Parathyroid adenoma (tissue), 2 donors: ENCODE measurements at regions not wholly inside any gene's neighbourhood (a gene's known extent, or its start where the extent isn't known, plus 50 kb on each side); places are given as distances from the start of the nearest gene placed in this dataset.

Experiments
- H2AFZ ChIP-seq: fragments of 300-600 bp; sonication (generic); one replicate; pipeline ENCODE4 v1.7.0; 2017; ENCODE audit warnings: antibody characterized with exemption, mild to moderate bottlenecking
- H3K27ac ChIP-seq: fragments of 300-600 bp; sonication (generic); one replicate; pipeline ENCODE4 v1.7.0; 2017
- H3K27me3 ChIP-seq: fragments of 300-600 bp; sonication (generic); one replicate; pipeline ENCODE4 v1.7.0; 2017; ENCODE audit warnings: low read length; ENCODE audit not compliant: control insufficient read depth, insufficient read depth
- H3K36me3 ChIP-seq: fragments of 300-600 bp; sonication (generic); one replicate; pipeline ENCODE4 v1.7.0; 2017; ENCODE audit warnings: low read length; ENCODE audit not compliant: control insufficient read depth, insufficient read depth
- H3K4me1 ChIP-seq: fragments of 300-600 bp; sonication (generic); one replicate; pipeline ENCODE4 v1.7.0; 2017; ENCODE audit warnings: control low read depth
- H3K4me2 ChIP-seq: fragments of 300-600 bp; sonication (generic); one replicate; pipeline ENCODE4 v1.7.0; 2017; ENCODE audit warnings: low read length
- H3K4me3 ChIP-seq: fragments of 300-600 bp; sonication (generic); one replicate; pipeline ENCODE4 v1.7.0; 2017; ENCODE audit warnings: low read depth, low read length
- H3K79me2 ChIP-seq: fragments of 300-600 bp; sonication (generic); one replicate; pipeline ENCODE4 v1.7.0; 2017; ENCODE audit warnings: control low read depth
- H3K9ac ChIP-seq: fragments of 300-600 bp; sonication (generic); one replicate; pipeline ENCODE4 v1.7.0; 2017; ENCODE audit warnings: mild to moderate bottlenecking
- H3K9me3 ChIP-seq: fragments of 300-600 bp; sonication (generic); one replicate; pipeline ENCODE4 v1.7.0; 2017; ENCODE audit warnings: low read length; ENCODE audit not compliant: control insufficient read depth
- TF ChIP-seq, protein P1 (sequence below): fragments of 300-600 bp; sonication (generic); IDR thresholded peaks from one replicate; pipeline ENCODE4 v1.7.0; 2017; ENCODE audit warnings: antibody characterized with exemption, mild to moderate bottlenecking
- donor health status: primary hyperparathyroidism.

DNA sequence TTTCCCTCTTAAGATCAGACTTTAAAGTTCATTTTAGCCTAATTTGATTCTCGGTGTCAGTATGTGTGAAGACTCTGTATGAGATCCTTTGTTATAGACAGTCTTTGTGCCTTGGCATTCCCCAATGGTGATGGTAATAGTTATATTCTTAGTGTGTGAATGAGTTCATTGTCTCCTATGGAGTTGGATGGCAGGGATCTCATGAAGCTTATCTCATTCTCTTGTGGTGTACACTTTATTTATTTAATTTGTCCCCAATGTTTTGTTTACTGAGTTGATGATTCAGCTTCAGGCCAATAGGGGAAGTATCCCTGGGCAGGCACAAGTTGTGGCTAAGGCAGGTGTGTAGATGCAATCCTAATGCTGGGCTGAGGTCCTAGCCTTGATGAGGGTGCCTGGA, 222.0 kb upstream of the DPPA4 start:
- TF ChIP-seq, protein P1, sequence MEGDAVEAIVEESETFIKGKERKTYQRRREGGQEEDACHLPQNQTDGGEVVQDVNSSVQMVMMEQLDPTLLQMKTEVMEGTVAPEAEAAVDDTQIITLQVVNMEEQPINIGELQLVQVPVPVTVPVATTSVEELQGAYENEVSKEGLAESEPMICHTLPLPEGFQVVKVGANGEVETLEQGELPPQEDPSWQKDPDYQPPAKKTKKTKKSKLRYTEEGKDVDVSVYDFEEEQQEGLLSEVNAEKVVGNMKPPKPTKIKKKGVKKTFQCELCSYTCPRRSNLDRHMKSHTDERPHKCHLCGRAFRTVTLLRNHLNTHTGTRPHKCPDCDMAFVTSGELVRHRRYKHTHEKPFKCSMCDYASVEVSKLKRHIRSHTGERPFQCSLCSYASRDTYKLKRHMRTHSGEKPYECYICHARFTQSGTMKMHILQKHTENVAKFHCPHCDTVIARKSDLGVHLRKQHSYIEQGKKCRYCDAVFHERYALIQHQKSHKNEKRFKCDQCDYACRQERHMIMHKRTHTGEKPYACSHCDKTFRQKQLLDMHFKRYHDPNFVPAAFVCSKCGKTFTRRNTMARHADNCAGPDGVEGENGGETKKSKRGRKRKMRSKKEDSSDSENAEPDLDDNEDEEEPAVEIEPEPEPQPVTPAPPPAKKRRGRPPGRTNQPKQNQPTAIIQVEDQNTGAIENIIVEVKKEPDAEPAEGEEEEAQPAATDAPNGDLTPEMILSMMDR, result no peak
- no peak overlapping the region for H2AFZ ChIP-seq
- H3K27ac ChIP-seq, result no peak overlapping the region
- no peaks in the 10 kb centered on the region for H3K79me2 ChIP-seq
- no peaks in the 10 kb centered on the region for H3K9me3 ChIP-seq
- no peaks in the 10 kb centered on the region for H3K36me3 ChIP-seq
- no peak overlapping the region for H3K4me3 ChIP-seq
- no peak overlapping the region for H3K9ac ChIP-seq
- H3K4me2 ChIP-seq, result no peak overlapping the region
- H3K4me1 ChIP-seq, result peaks cover 2% of the 10 kb centered on the region
- no peaks in the 10 kb centered on the region for H3K27me3 ChIP-seq

DNA sequence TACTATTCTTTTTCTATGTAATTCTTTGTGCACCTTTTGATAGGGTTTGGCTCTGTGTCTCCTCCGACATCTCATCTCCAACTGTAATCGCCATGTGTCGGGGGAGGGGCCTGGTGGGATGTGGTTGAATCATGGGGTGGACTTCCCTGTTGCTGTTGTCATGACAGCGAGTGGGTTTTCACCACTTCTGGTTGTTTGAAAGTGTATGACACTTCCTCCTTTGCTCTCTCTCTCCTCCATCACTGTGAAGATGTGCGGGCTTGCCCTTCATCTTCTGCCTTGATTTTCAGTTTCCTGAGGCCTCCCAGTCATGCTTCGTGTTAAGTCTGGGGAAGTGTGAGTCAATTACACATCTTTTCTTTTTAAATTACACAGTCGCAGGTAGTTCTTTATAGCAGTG, 225.8 kb upstream of the DPPA4 start:
- Histone ChIP-seq H3K36me3 (no peaks in the 10 kb centered on the region), H3K9ac (no peak overlapping the region), H3K9me3 (no peaks in the 10 kb centered on the region), H3K27ac (no peak overlapping the region), H3K4me1 (no peaks in the 10 kb centered on the region), H2AFZ (no peak overlapping the region), H3K4me3 (no peak overlapping the region), H3K79me2 (no peaks in the 10 kb centered on the region), H3K4me2 (no peak overlapping the region), H3K27me3 (no peaks in the 10 kb centered on the region)
- TF ChIP-seq, protein P1, result no peak

- H2AFZ ChIP-seq, result no peak overlapping the region
- H3K27ac ChIP-seq, result no peak overlapping the region
- H3K4me3 ChIP-seq, result no peak overlapping the region
- H3K36me3 ChIP-seq, result no peaks in the 10 kb centered on the region
- H3K9ac ChIP-seq, result no peak overlapping the region
- no peaks in the 10 kb centered on the region for H3K9me3 ChIP-seq
- H3K4me1 ChIP-seq, result no peaks in the 10 kb centered on the region
- TF ChIP-seq, protein P1, result no peak
- no peaks in the 10 kb centered on the region for H3K79me2 ChIP-seq
- no peaks in the 10 kb centered on the region for H3K27me3 ChIP-seq
- H3K4me2 ChIP-seq, result no peak overlapping the region
Measured at GRCh38 chr3:109569135-109569846, 231.9 kb upstream of the DPPA4 start.

GRCh38 chr3:109570408-109570807, 233.1 kb upstream of the DPPA4 start:
- H3K4me2 ChIP-seq, result no peak overlapping the region
- no peak overlapping the region for H2AFZ ChIP-seq
- no peaks in the 10 kb centered on the region for H3K79me2 ChIP-seq
- H3K27me3 ChIP-seq, result no peaks in the 10 kb centered on the region
- H3K4me3 ChIP-seq, result no peak overlapping the region
- no peaks in the 10 kb centered on the region for H3K9me3 ChIP-seq
- no peak overlapping the region for H3K27ac ChIP-seq
- H3K9ac ChIP-seq, result no peak overlapping the region
- no peaks in the 10 kb centered on the region for H3K36me3 ChIP-seq
- TF ChIP-seq, protein P1, result no peak
- H3K4me1 ChIP-seq, result no peaks in the 10 kb centered on the region

- Histone ChIP-seq H3K9ac (no peak overlapping the region), H3K4me2 (no peak overlapping the region), H3K27ac (no peak overlapping the region), H2AFZ (no peak overlapping the region), H3K36me3 (no peaks in the 10 kb centered on the region), H3K4me1 (no peaks in the 10 kb centered on the region), H3K4me3 (no peak overlapping the region), H3K9me3 (no peaks in the 10 kb centered on the region), H3K79me2 (no peaks in the 10 kb centered on the region), H3K27me3 (no peaks in the 10 kb centered on the region)
- TF ChIP-seq, protein P1, result no peak
Measured at GRCh38 chr3:109572301-109572700, 235.0 kb upstream of the DPPA4 start.
